ENCODE measurements at regions not wholly inside any gene's neighbourhood (a gene's known extent, or its start where the extent isn't known, plus 50 kb on each side); places are given as distances from the start of the nearest gene placed in this dataset.

- in situ Hi-C loops (cut with MboI; ENCODE audit: low pct_unique_long_range_greater_than_20kb, low sequenced_read_pairs, unreplicated experiment), result no loop called here
Observed at GRCh38 chr2:221343524-221343923, 228.6 kb downstream of the EPHA4 start.

GRCh38 chr2:221345516-221345915, 226.6 kb downstream of the EPHA4 start:
- DNase-seq (ENCODE audit: low spot score), result no peak
- in situ Hi-C loops (cut with MboI; ENCODE audit: low pct_unique_long_range_greater_than_20kb, low sequenced_read_pairs, unreplicated experiment), result no loop called here
- no peak for TF ChIP-seq CTCF (IDR thresholded peaks at IDR 0.05; ENCODE audit: extremely low read depth, insufficient read depth, missing control alignments)

More at GRCh38 chr2:221343524-221343923, 228.6 kb downstream of the EPHA4 start:
- DNase-seq (ENCODE audit: low spot score), result peak; percentile 7
- no peak for TF ChIP-seq CTCF (IDR thresholded peaks at IDR 0.05; ENCODE audit: extremely low read depth, insufficient read depth, missing control alignments)

- DNase-seq (ENCODE audit: low spot score), result no peak
- in situ Hi-C loops (cut with MboI; ENCODE audit: low pct_unique_long_range_greater_than_20kb, low sequenced_read_pairs, unreplicated experiment), result no loop called here
- no peak for TF ChIP-seq CTCF (IDR thresholded peaks at IDR 0.05; ENCODE audit: extremely low read depth, insufficient read depth, missing control alignments)
Observed at GRCh38 chr2:221346411-221346810, 225.7 kb downstream of the EPHA4 start.

GRCh38 chr2:221347471-221347870, 224.6 kb downstream of the EPHA4 start:
- DNase-seq (ENCODE audit: low spot score), result no peak
- TF ChIP-seq CTCF (IDR thresholded peaks at IDR 0.05; ENCODE audit: extremely low read depth, insufficient read depth, missing control alignments), result no peak
- in situ Hi-C loops (cut with MboI; ENCODE audit: low pct_unique_long_range_greater_than_20kb, low sequenced_read_pairs, unreplicated experiment), result no loop called here

- TF ChIP-seq CTCF (IDR thresholded peaks at IDR 0.05; ENCODE audit: extremely low read depth, insufficient read depth, missing control alignments), result no peak
- in situ Hi-C loops (cut with MboI; ENCODE audit: low pct_unique_long_range_greater_than_20kb, low sequenced_read_pairs, unreplicated experiment), result no loop called here
- DNase-seq (ENCODE audit: low spot score), result no peak
Observed at GRCh38 chr2:221350616-221351015, 221.5 kb downstream of the EPHA4 start.

- no peak for DNase-seq (ENCODE audit: low spot score)
- no peak for TF ChIP-seq CTCF (IDR thresholded peaks at IDR 0.05; ENCODE audit: extremely low read depth, insufficient read depth, missing control alignments)
- in situ Hi-C loops (cut with MboI; ENCODE audit: low pct_unique_long_range_greater_than_20kb, low sequenced_read_pairs, unreplicated experiment), result no loop called here
Observed at GRCh38 chr2:221353201-221353600, 218.9 kb downstream of the EPHA4 start.

- no peak for DNase-seq (ENCODE audit: low spot score)
- TF ChIP-seq CTCF (IDR thresholded peaks at IDR 0.05; ENCODE audit: extremely low read depth, insufficient read depth, missing control alignments), result no peak
- in situ Hi-C loops (cut with MboI; ENCODE audit: low pct_unique_long_range_greater_than_20kb, low sequenced_read_pairs, unreplicated experiment), result no loop called here
Observed at GRCh38 chr2:221360312-221360711, 211.8 kb downstream of the EPHA4 start.
